ENCODE measurements at regions not wholly inside any gene's neighbourhood (a gene's known extent, or its start where the extent isn't known, plus 50 kb on each side); places are given as distances from the start of the nearest gene placed in this dataset.

DNA sequence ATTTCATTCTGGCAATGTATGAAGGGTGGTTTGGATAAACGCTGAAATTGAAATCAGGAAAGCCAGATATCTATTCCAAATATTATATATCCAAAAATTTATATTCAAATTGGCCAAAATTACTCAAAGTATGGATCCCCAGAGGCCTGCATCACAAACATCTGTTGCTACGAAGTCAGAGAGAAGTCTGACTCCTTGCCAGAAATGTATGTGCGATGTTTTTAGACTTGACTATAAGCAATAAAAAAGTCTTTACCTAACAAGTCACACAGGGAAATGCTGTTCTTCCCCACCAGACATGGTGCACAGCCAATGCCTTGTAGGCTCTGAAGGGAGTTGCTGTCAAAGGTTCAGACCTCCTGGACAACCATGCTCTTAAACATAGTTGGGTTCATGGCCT is 533.1 kb downstream of the OTOL1 start:
- Histone ChIP-seq H4K20me1 (ENCODE audit: insufficient read depth, low read length) (no peaks in the 10 kb centered on the region), H3K27me3 (ENCODE audit: insufficient read depth, low read length) (no peaks in the 10 kb centered on the region), H3K27ac (ENCODE audit: low read depth, low read length) (no peak overlapping the region), H3K36me3 (ENCODE audit: insufficient read depth, low read length) (no peaks in the 10 kb centered on the region), H3K4me3 (ENCODE audit: insufficient read depth, low read length) (no peak overlapping the region), H3K4me2 (ENCODE audit: insufficient read depth, low read length) (no peak overlapping the region), H2AFZ (ENCODE audit: low read length) (no peak overlapping the region), H3K79me2 (ENCODE audit: insufficient read depth, low read length) (no peaks in the 10 kb centered on the region), H3K9me3 (ENCODE audit: low read depth, low read length) (no peaks in the 10 kb centered on the region), H3K4me1 (ENCODE audit: insufficient read depth, low read length) (peaks cover 3% of the 10 kb centered on the region)
- no peak for DNase-seq (ENCODE audit: insufficient read length, low spot score, missing footprints)
- TF ChIP-seq, protein P1, sequence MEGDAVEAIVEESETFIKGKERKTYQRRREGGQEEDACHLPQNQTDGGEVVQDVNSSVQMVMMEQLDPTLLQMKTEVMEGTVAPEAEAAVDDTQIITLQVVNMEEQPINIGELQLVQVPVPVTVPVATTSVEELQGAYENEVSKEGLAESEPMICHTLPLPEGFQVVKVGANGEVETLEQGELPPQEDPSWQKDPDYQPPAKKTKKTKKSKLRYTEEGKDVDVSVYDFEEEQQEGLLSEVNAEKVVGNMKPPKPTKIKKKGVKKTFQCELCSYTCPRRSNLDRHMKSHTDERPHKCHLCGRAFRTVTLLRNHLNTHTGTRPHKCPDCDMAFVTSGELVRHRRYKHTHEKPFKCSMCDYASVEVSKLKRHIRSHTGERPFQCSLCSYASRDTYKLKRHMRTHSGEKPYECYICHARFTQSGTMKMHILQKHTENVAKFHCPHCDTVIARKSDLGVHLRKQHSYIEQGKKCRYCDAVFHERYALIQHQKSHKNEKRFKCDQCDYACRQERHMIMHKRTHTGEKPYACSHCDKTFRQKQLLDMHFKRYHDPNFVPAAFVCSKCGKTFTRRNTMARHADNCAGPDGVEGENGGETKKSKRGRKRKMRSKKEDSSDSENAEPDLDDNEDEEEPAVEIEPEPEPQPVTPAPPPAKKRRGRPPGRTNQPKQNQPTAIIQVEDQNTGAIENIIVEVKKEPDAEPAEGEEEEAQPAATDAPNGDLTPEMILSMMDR (IDR thresholded peaks at IDR 0.05; ENCODE audit: extremely low read depth, low read depth, low read length): no peak

DNA sequence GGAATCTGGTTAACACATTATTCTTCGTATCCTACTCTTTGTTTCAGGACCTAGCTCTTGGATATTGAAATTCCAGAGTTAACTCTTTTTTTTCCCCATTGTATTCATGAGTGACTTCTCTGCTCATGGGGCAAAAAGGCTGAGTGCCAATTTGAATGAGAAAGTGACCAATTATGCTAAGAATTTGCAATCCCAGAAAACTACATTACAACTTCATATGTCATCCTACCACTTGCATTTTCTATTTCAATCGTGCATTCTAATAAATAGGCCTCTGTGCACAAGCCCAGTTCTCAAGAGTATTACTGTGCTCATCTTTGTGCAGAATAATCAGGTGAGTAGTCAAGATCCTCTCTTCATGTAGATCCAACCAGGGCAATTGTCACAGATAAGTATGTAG is 537.8 kb downstream of the OTOL1 start:
- Histone ChIP-seq H2AFZ (ENCODE audit: low read length) (no peak overlapping the region), H3K4me3 (ENCODE audit: insufficient read depth, low read length) (no peak overlapping the region), H4K20me1 (ENCODE audit: insufficient read depth, low read length) (no peaks in the 10 kb centered on the region), H3K27me3 (ENCODE audit: insufficient read depth, low read length) (no peaks in the 10 kb centered on the region), H3K4me2 (ENCODE audit: insufficient read depth, low read length) (no peak overlapping the region), H3K36me3 (ENCODE audit: insufficient read depth, low read length) (no peaks in the 10 kb centered on the region), H3K27ac (ENCODE audit: low read depth, low read length) (no peak overlapping the region), H3K9me3 (ENCODE audit: low read depth, low read length) (no peaks in the 10 kb centered on the region), H3K79me2 (ENCODE audit: insufficient read depth, low read length) (no peaks in the 10 kb centered on the region), H3K4me1 (ENCODE audit: insufficient read depth, low read length) (peaks cover 3% of the 10 kb centered on the region)
- peak; percentile 0 for DNase-seq (ENCODE audit: insufficient read length, low spot score, missing footprints)
- TF ChIP-seq, protein P1 (IDR thresholded peaks at IDR 0.05; ENCODE audit: extremely low read depth, low read depth, low read length): no peak

DNA sequence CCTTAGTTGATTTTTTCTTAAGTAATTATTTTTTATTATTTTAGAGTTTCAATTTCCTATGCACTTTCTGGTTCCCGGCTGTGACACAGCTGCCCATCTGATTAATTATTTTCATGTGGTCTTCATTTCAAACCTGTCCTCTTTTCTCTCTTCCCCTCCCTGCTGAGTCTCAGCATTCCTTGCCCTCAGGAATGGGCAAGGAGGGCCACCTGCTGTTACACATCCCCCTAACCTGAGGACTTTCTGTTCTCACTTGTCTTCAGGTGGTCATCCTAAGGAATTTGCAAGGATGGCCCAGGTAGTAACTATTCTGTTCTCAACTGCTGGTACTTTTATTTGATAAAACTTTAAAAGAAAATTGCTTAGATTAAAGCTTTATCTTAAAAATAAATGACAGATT is 545.0 kb downstream of the OTOL1 start:
- H3K4me2 ChIP-seq (ENCODE audit: insufficient read depth, low read length): no peak overlapping the region

DNA sequence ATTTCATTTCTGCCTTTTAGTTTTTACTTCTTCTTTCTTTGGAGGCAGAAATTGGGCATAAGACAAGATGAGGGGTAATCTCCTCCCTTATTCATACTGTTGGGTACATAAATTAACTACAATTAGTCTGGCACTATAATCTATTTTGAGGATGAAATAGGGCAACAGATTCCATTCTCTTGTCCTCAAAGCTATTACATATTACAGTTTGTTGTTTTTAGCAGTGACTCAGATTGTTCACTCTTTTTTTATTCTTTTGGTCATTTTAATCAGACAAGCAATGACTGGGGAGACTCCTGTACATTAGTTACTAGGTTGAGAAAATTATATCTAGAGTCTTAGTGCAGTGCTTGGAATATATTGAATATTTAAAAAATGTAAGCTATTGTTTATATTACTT is 556.0 kb downstream of the OTOL1 start:
- no peak overlapping the region for H3K27ac ChIP-seq (ENCODE audit: low read depth, low read length)
- no peak overlapping the region for H2AFZ ChIP-seq (ENCODE audit: low read length)
- H3K4me1 ChIP-seq (ENCODE audit: insufficient read depth, low read length): no peaks in the 10 kb centered on the region
- H3K36me3 ChIP-seq (ENCODE audit: insufficient read depth, low read length): no peaks in the 10 kb centered on the region
- no peak overlapping the region for H3K4me2 ChIP-seq (ENCODE audit: insufficient read depth, low read length)
- no peaks in the 10 kb centered on the region for H3K79me2 ChIP-seq (ENCODE audit: insufficient read depth, low read length)
- no peaks in the 10 kb centered on the region for H4K20me1 ChIP-seq (ENCODE audit: insufficient read depth, low read length)
- H3K4me3 ChIP-seq (ENCODE audit: insufficient read depth, low read length): no peak overlapping the region
- H3K27me3 ChIP-seq (ENCODE audit: insufficient read depth, low read length): no peaks in the 10 kb centered on the region
- peak; percentile 0 for DNase-seq (ENCODE audit: insufficient read length, low spot score, missing footprints)
- H3K9me3 ChIP-seq (ENCODE audit: low read depth, low read length): no peaks in the 10 kb centered on the region
- TF ChIP-seq, protein P1 (IDR thresholded peaks at IDR 0.05; ENCODE audit: extremely low read depth, low read depth, low read length): no peak

More for the DNA sequence above, 545.0 kb downstream of the OTOL1 start:
- Histone ChIP-seq H3K9me3 (ENCODE audit: low read depth, low read length) (no peaks in the 10 kb centered on the region), H3K4me1 (ENCODE audit: insufficient read depth, low read length) (no peaks in the 10 kb centered on the region), H3K27ac (ENCODE audit: low read depth, low read length) (no peak overlapping the region), H3K4me3 (ENCODE audit: insufficient read depth, low read length) (no peak overlapping the region), H4K20me1 (ENCODE audit: insufficient read depth, low read length) (no peaks in the 10 kb centered on the region), H3K27me3 (ENCODE audit: insufficient read depth, low read length) (no peaks in the 10 kb centered on the region), H3K79me2 (ENCODE audit: insufficient read depth, low read length) (no peaks in the 10 kb centered on the region), H3K36me3 (ENCODE audit: insufficient read depth, low read length) (no peaks in the 10 kb centered on the region), H2AFZ (ENCODE audit: low read length) (no peak overlapping the region)
- TF ChIP-seq, protein P1 (IDR thresholded peaks at IDR 0.05; ENCODE audit: extremely low read depth, low read depth, low read length): no peak
- DNase-seq (ENCODE audit: insufficient read length, low spot score, missing footprints): no peak

All from osteoblast (primary cell).